Stimulated activated effector memory CD8-positive, alpha-beta T cell treated with anti-CD3 and anti-CD28 coated beads, Interleukin-12 subunit alpha, Interleukin-12 subunit beta, amount 100 ng/mL, for 72 hours (primary cell): ENCODE measurements at regions not wholly inside any gene's neighbourhood (a gene's known extent, or its start where the extent isn't known, plus 50 kb on each side); places are given as distances from the start of the nearest gene placed in this dataset.
A peak's percentile ranks its signal among the peaks of the same experiment; 100 is the strongest.

Source experiments
- ATAC-seq: fragments of 150-1000 bp; cut with Tn5 transposase; 2 replicates; pipeline ENCODE4 v1.10.0; 2021
- DNase-seq, 2 donors: peaks; one replicate each; pipeline ENCODE4 v3.0.0; 2021 to 2022; ENCODE audit warnings: low spot score in 2 of 2
- H3K27ac Mint-ChIP-seq: one replicate; pipeline ENCODE4 v1.8.0; 2022; ENCODE audit warnings: mild to moderate bottlenecking, mixed read lengths
- H3K36me3 Mint-ChIP-seq: one replicate; pipeline ENCODE4 v1.8.0; 2022; ENCODE audit warnings: mild to moderate bottlenecking, mixed read lengths
- H3K4me1 Mint-ChIP-seq: one replicate; pipeline ENCODE4 v1.8.0; 2022; ENCODE audit warnings: mixed read lengths
- H3K4me3 Mint-ChIP-seq: one replicate; pipeline ENCODE4 v1.8.0; 2022; ENCODE audit warnings: mild to moderate bottlenecking, mixed read lengths
- H3K9me3 Mint-ChIP-seq: one replicate; pipeline ENCODE4 v1.8.0; 2022; ENCODE audit warnings: mixed read lengths

GRCh38 chr6:25174678-25175077, 104.5 kb upstream of the CARMIL1 start:
- Mint-ChIP-seq H3K36me3 (no peaks in the 10 kb centered on the region), H3K9me3 (no peaks in the 10 kb centered on the region), H3K4me1 (peaks cover 62% of the 10 kb centered on the region), H3K4me3 (no peak overlapping the region), H3K27ac (no peak overlapping the region)
- ATAC-seq (no peak), DNase-seq (no peak)

- Mint-ChIP-seq H3K4me3 (no peak overlapping the region), H3K4me1 (peaks cover 65% of the 10 kb centered on the region), H3K27ac (no peak overlapping the region), H3K36me3 (no peaks in the 10 kb centered on the region), H3K9me3 (no peaks in the 10 kb centered on the region)
- DNase-seq (no peak), ATAC-seq (no peak)
These were observed 104.0 kb upstream of the CARMIL1 start for GRCh38 chr6:25175196-25175595.

GRCh38 chr6:25175681-25176080, 103.5 kb upstream of the CARMIL1 start:
- peaks cover 67% of the 10 kb centered on the region for H3K4me1 Mint-ChIP-seq

GRCh38 chr6:25176466-25176865, 102.7 kb upstream of the CARMIL1 start:
- H3K4me1 Mint-ChIP-seq, result peaks cover 67% of the 10 kb centered on the region
- no peak overlapping the region for H3K4me3 Mint-ChIP-seq
- no peak overlapping the region for H3K27ac Mint-ChIP-seq
- ATAC-seq, result no peak
- no peaks in the 10 kb centered on the region for H3K36me3 Mint-ChIP-seq
- H3K9me3 Mint-ChIP-seq, result no peaks in the 10 kb centered on the region
- no peak for DNase-seq

More at GRCh38 chr6:25175681-25176080, 103.5 kb upstream of the CARMIL1 start:
- ATAC-seq (peak; percentile 41), DNase-seq (no peak)
- Mint-ChIP-seq H3K27ac (no peak overlapping the region), H3K9me3 (no peaks in the 10 kb centered on the region), H3K36me3 (no peaks in the 10 kb centered on the region), H3K4me3 (no peak overlapping the region)

GRCh38 chr6:25177500-25178028, 101.6 kb upstream of the CARMIL1 start:
- H3K4me1 Mint-ChIP-seq, result peaks cover 72% of the 10 kb centered on the region
- no peaks in the 10 kb centered on the region for H3K36me3 Mint-ChIP-seq
- ATAC-seq (no peak), DNase-seq (no peak)
- H3K27ac Mint-ChIP-seq, result no peak overlapping the region
- no peak overlapping the region for H3K4me3 Mint-ChIP-seq
- H3K9me3 Mint-ChIP-seq, result no peaks in the 10 kb centered on the region

- Mint-ChIP-seq H3K27ac (peak overlapping the region; percentile 79), H3K4me3 (peak overlapping the region; percentile 31), H3K4me1 (peaks cover 70% of the 10 kb centered on the region), H3K36me3 (no peaks in the 10 kb centered on the region), H3K9me3 (no peaks in the 10 kb centered on the region)
- ATAC-seq (no peak), DNase-seq (no peak)
These were observed 100.7 kb upstream of the CARMIL1 start for GRCh38 chr6:25178336-25179035.

GRCh38 chr6:25179051-25179778, 100.0 kb upstream of the CARMIL1 start:
- peak; percentile 65 for ATAC-seq
- peak overlapping the region; percentile 31 for H3K4me3 Mint-ChIP-seq
- H3K36me3 Mint-ChIP-seq, result no peaks in the 10 kb centered on the region
- peaks cover 62% of the 10 kb centered on the region for H3K4me1 Mint-ChIP-seq
- H3K27ac Mint-ChIP-seq, result peak overlapping the region; percentile 79
- no peaks in the 10 kb centered on the region for H3K9me3 Mint-ChIP-seq
- no peak for DNase-seq

GRCh38 chr6:25180630-25181349, 98.4 kb upstream of the CARMIL1 start:
- H3K4me1 Mint-ChIP-seq, result peaks cover 47% of the 10 kb centered on the region
- peak; percentile 80 for ATAC-seq
- H3K36me3 Mint-ChIP-seq, result no peaks in the 10 kb centered on the region
- H3K9me3 Mint-ChIP-seq, result no peaks in the 10 kb centered on the region
- DNase-seq, result no peak
- H3K27ac Mint-ChIP-seq, result no peak overlapping the region
- no peak overlapping the region for H3K4me3 Mint-ChIP-seq

GRCh38 chr6:25181350-25181724, 97.8 kb upstream of the CARMIL1 start:
- ATAC-seq, result no peak
- DNase-seq, result no peak
- no peak overlapping the region for H3K27ac Mint-ChIP-seq
- peaks cover 48% of the 10 kb centered on the region for H3K4me1 Mint-ChIP-seq
- no peaks in the 10 kb centered on the region for H3K9me3 Mint-ChIP-seq
- no peak overlapping the region for H3K4me3 Mint-ChIP-seq
- H3K36me3 Mint-ChIP-seq, result no peaks in the 10 kb centered on the region

GRCh38 chr6:25181923-25182322, 97.3 kb upstream of the CARMIL1 start:
- no peaks in the 10 kb centered on the region for H3K9me3 Mint-ChIP-seq
- no peak overlapping the region for H3K27ac Mint-ChIP-seq
- H3K4me3 Mint-ChIP-seq, result no peak overlapping the region
- peaks cover 54% of the 10 kb centered on the region for H3K4me1 Mint-ChIP-seq
- DNase-seq (no peak), ATAC-seq (peak; percentile 63)
- no peaks in the 10 kb centered on the region for H3K36me3 Mint-ChIP-seq

GRCh38 chr6:25186919-25187318, 92.3 kb upstream of the CARMIL1 start:
- no peak overlapping the region for H3K27ac Mint-ChIP-seq
- DNase-seq (no peak), ATAC-seq (peak; percentile 80)
- H3K36me3 Mint-ChIP-seq, result no peaks in the 10 kb centered on the region
- no peaks in the 10 kb centered on the region for H3K9me3 Mint-ChIP-seq
- peaks cover 26% of the 10 kb centered on the region for H3K4me1 Mint-ChIP-seq
- H3K4me3 Mint-ChIP-seq, result no peak overlapping the region

- H3K27ac Mint-ChIP-seq, result no peak overlapping the region
- H3K4me3 Mint-ChIP-seq, result no peak overlapping the region
- H3K9me3 Mint-ChIP-seq, result no peaks in the 10 kb centered on the region
- no peak for ATAC-seq
- peaks cover 15% of the 10 kb centered on the region for H3K4me1 Mint-ChIP-seq
- no peak for DNase-seq
- H3K36me3 Mint-ChIP-seq, result no peaks in the 10 kb centered on the region
These were observed 90.9 kb upstream of the CARMIL1 start for GRCh38 chr6:25188232-25188631.

- ATAC-seq, result no peak
- no peak for DNase-seq
- H3K4me1 Mint-ChIP-seq, result no peaks in the 10 kb centered on the region
- H3K4me3 Mint-ChIP-seq, result no peak overlapping the region
- no peaks in the 10 kb centered on the region for H3K9me3 Mint-ChIP-seq
- H3K36me3 Mint-ChIP-seq, result no peaks in the 10 kb centered on the region
- H3K27ac Mint-ChIP-seq, result no peak overlapping the region
These were observed 86.3 kb upstream of the CARMIL1 start for GRCh38 chr6:25192590-25193459.

- Mint-ChIP-seq H3K4me1 (no peaks in the 10 kb centered on the region), H3K36me3 (no peaks in the 10 kb centered on the region), H3K9me3 (no peaks in the 10 kb centered on the region), H3K27ac (no peak overlapping the region), H3K4me3 (no peak overlapping the region)
- ATAC-seq (no peak), DNase-seq (no peak)
These were observed 85.6 kb upstream of the CARMIL1 start for GRCh38 chr6:25193460-25194171.
